Right lobe of liver (tissue), 6 donors: ENCODE measurements at regions not wholly inside any gene's neighbourhood (a gene's known extent, or its start where the extent isn't known, plus 50 kb on each side); places are given as distances from the start of the nearest gene placed in this dataset.

Experiments used
- ATAC-seq, 4 donors: fragments of 200-7000 bp; cut with Tn5 transposase; one replicate each; pipeline ENCODE4 v1.9.1; 2020; ENCODE audit warnings: mild to moderate bottlenecking in 4 of 4, moderate library complexity in 4 of 4
- DNase-seq, 3 donors: peaks; one replicate each; pipeline ENCODE4 v3.0.0-alpha.2; 2020
- H3K27ac ChIP-seq, 3 donors: fragments of 200-600 bp; one replicate each; pipeline ENCODE4 v1.8.0; 2022
- H3K27me3 ChIP-seq, 2 donors: fragments of 200-600 bp; one replicate each; pipeline ENCODE4 v1.8.0; 2022
- H3K36me3 ChIP-seq, 4 donors: fragments of 200-600 bp; sonication (generic) in 1 of 4; one replicate each; pipeline versions ENCODE4 v1.5.1 to v1.8.0; 2017 to 2022; ENCODE audit warnings: control low read depth in 1 of 4
- H3K4me1 ChIP-seq, 4 donors: fragments of 200-600 bp; sonication (generic) in 1 of 4; one replicate each; pipeline versions ENCODE4 v1.5.1 to v1.8.0; 2017 to 2022; ENCODE audit warnings: control low read depth in 1 of 4
- H3K4me3 ChIP-seq, 3 donors: fragments of 200-600 bp; one replicate each; pipeline ENCODE4 v1.8.0; 2022
- H3K9me3 ChIP-seq, 4 donors: fragments of 200-600 bp; sonication (generic) in 1 of 4; one replicate each; pipeline versions ENCODE4 v1.5.1 to v1.8.0; 2017 to 2022; ENCODE audit warnings: control low read depth in 1 of 4
- CTCF ChIP-seq, 4 donors: fragments of 200-600 bp in 3 of 4; fragments of 450-650 bp in 1 of 4; IDR thresholded peaks; one replicate each; pipeline versions ENCODE4 v1.5.1 to v1.8.0; 2016 to 2022; ENCODE audit warnings: antibody characterized with exemption in 4 of 4, mild to moderate bottlenecking in 2 of 4
- POLR2A ChIP-seq: fragments of 450-650 bp; IDR thresholded peaks from one replicate; pipeline ENCODE4 v1.6.1; 2017; ENCODE audit warnings: antibody characterized with exemption, mild to moderate bottlenecking
- WGBS: methylation state at CpG from one replicate; pipeline ENCODE4 v1.1.6; 2018; ENCODE audit warnings: low coverage, low lambda C conversion rate; ENCODE audit not compliant: insufficient coverage; ENCODE audit errors: missing lambda C conversion rate; 5-methylcytosine and 5-hydroxymethylcytosine counted together
- intact Hi-C, 2 donors: fragments of 100-400 bp; cut with DNase I; formaldehyde crosslinking; loops; one replicate each; pipeline versions ENCODE4 v1.11.2 to v1.14.1; 2022
- donor health status: DM: no; HTN: yes; CAD: no.
- donor health status: DM: no; HTN: no; CAD: no.
- donor health status: DM: no; HTN: no; CAD: no.
- donor health status: DM: no; HTN: yes; CAD: no.
- donor health status: DM: no; HTN: yes; CAD: no.

- TF ChIP-seq CTCF (IDR thresholded peaks at IDR 0.05) (no peak), POLR2A (no peak)
- H3K27me3 ChIP-seq, result no peaks in the 10 kb centered on the region
- peak in 2 of 4 donors; percentile 33 to 53 for ATAC-seq
- 58% methylated on average over 6 of the region's 6 CpGs for WGBS
- intact Hi-C loops, result no loop called here
- no peak overlapping the region for H3K27ac ChIP-seq
- no peak overlapping the region for H3K4me3 ChIP-seq
- H3K36me3 ChIP-seq, result no peaks in the 10 kb centered on the region
- DNase-seq, result no peak
- H3K9me3 ChIP-seq, result no peaks in the 10 kb centered on the region
- no peaks in the 10 kb centered on the region for H3K4me1 ChIP-seq
Measured at GRCh38 chr1:172818841-172819527, 160.1 kb downstream of the FASLG start.

DNA sequence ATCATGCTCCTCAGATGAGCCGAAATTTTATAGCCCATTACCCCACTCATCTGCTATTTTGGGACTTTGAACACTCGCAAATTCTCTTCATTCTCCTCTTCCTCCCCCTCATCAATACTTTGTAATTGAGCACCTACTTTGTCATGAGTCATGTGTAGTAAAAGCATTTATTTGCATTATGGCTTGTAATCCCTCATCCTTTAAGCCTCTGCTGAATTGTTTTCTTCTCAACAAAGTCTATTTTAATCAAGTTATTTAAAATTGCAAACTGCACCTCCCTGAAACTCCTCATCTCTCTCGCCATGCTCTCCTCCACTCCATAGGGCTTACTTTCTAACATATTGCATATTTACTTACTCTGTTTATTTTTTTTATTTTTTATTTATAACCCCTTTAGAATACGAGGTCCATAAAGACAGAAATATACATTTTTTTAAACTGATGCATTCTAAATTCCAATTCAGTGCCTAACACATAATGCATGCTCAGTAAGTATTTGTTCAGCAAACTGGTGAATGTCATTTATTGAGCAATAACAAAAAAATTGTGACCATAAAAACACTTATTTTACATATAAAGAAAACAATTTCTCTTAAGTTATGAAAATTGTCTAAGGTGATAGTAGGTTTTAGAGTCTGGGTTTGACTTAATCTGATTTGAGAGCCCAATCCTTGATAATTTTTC is 161.7 kb downstream of the FASLG start:
- WGBS, result 77% methylated on average over 4 of the region's 4 CpGs
- H3K27ac ChIP-seq, result no peak overlapping the region
- H3K36me3 ChIP-seq, result no peaks in the 10 kb centered on the region
- no peak for TF ChIP-seq CTCF (IDR thresholded peaks at IDR 0.05)
- no peak for TF ChIP-seq POLR2A
- H3K27me3 ChIP-seq, result no peaks in the 10 kb centered on the region
- no peaks in the 10 kb centered on the region for H3K4me1 ChIP-seq
- intact Hi-C loops, result loop anchor here (10.0 kb wide), 1 partner anchor 384 kb away; the partner anchor contains the start of gene TNFSF4 (in 2 of the 2)
- no peak for ATAC-seq
- H3K4me3 ChIP-seq, result no peak overlapping the region
- DNase-seq, result no peak
- H3K9me3 ChIP-seq, result no peaks in the 10 kb centered on the region

DNA sequence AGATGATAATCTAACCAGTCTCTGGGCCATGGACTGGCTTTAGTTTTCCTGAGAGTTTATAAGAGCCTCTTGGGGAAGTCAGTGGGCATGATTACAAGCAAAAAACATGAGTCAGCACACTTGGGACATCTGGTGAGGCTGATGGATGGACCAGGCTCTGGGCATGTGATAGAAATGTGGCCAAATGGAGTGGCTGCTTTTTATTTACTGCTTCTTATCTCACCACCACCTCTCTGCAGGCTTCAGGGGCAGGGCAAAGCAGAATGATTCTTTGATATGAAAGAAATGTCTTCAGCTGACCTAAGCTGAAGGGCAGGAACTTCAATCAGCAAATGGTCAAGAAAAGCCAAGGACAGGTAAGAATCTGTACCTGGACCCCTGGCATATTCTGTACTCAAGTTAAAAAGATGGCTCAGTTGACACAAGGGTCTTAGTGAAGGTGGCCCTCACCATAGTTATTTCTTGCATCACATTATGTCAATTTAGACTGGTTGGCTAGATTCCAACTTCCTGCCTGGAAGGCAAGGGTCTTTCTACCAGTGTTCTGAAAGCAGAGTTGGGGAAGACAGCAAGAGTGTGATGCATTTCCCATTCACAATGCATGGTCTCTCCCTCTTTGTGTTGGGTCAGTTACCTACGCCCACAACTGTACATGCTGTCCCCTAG is 162.8 kb downstream of the FASLG start:
- Histone ChIP-seq H3K27ac (no peak overlapping the region), H3K27me3 (no peaks in the 10 kb centered on the region), H3K4me3 (no peak overlapping the region), H3K9me3 (no peaks in the 10 kb centered on the region), H3K36me3 (no peaks in the 10 kb centered on the region), H3K4me1 (no peaks in the 10 kb centered on the region)
- intact Hi-C loops, result loop anchor here (10.0 kb wide), 1 partner anchor 383 kb away; the partner anchor contains the start of gene TNFSF4 (in 2 of the 2)
- 100% methylated on average over 1 of the region's 1 CpG for WGBS
- TF ChIP-seq CTCF (IDR thresholded peaks at IDR 0.05) (no peak), POLR2A (no peak)
- ATAC-seq (no peak), DNase-seq (no peak)

- Histone ChIP-seq H3K9me3 (no peaks in the 10 kb centered on the region), H3K27me3 (no peaks in the 10 kb centered on the region), H3K27ac (no peak overlapping the region), H3K4me3 (no peak overlapping the region), H3K36me3 (no peaks in the 10 kb centered on the region), H3K4me1 (no peaks in the 10 kb centered on the region)
- DNase-seq (no peak), ATAC-seq (no peak)
- no peak for TF ChIP-seq CTCF (IDR thresholded peaks at IDR 0.05)
- no peak for TF ChIP-seq POLR2A
- 53% methylated on average over 1 of the region's 1 CpG for WGBS
- intact Hi-C loops, result loop anchor here (10.0 kb wide), 1 partner anchor 382 kb away; the partner anchor contains the start of gene TNFSF4 (in 2 of the 2)
Measured at GRCh38 chr1:172822886-172823285, 164.0 kb downstream of the FASLG start.
